ENCODE measurements at regions not wholly inside any gene's neighbourhood (a gene's known extent, or its start where the extent isn't known, plus 50 kb on each side); places are given as distances from the start of the nearest gene placed in this dataset.

GRCh38 chr3:72245183-72245811 lies 460.3 kb upstream of the PROK2 start:
- Histone ChIP-seq H3K27me3 (replicated peaks; ENCODE audit: control insufficient read depth, insufficient read depth, low read length) (no peaks in the 10 kb centered on the region), H3K36me3 (ENCODE audit: control insufficient read depth, insufficient read depth, low read length) (no peaks in the 10 kb centered on the region), H3K4me3 (replicated peaks; ENCODE audit: low read depth, low read length) (no peak overlapping the region)
- DNase-seq (ENCODE audit: extremely low read depth, insufficient read length) = no peak
- TF ChIP-seq CTCF (IDR thresholded peaks at IDR 0.05; ENCODE audit: insufficient read depth, low read length, poor library complexity, severe bottlenecking) = no peak

- no peak for TF ChIP-seq CTCF (IDR thresholded peaks at IDR 0.05; ENCODE audit: insufficient read depth, low read length, poor library complexity, severe bottlenecking)
- no peak for DNase-seq (ENCODE audit: extremely low read depth, insufficient read length)
- Histone ChIP-seq H3K27me3 (replicated peaks; ENCODE audit: control insufficient read depth, insufficient read depth, low read length) (no peaks in the 10 kb centered on the region), H3K4me3 (replicated peaks; ENCODE audit: low read depth, low read length) (no peak overlapping the region), H3K36me3 (ENCODE audit: control insufficient read depth, insufficient read depth, low read length) (no peaks in the 10 kb centered on the region)
These were observed 459.4 kb upstream of the PROK2 start for GRCh38 chr3:72244396-72244795.

- no peak for DNase-seq (ENCODE audit: extremely low read depth, insufficient read length)
- no peak for TF ChIP-seq CTCF (IDR thresholded peaks at IDR 0.05; ENCODE audit: insufficient read depth, low read length, poor library complexity, severe bottlenecking)
- H3K36me3 ChIP-seq (ENCODE audit: control insufficient read depth, insufficient read depth, low read length) = no peaks in the 10 kb centered on the region
- no peak overlapping the region for H3K4me3 ChIP-seq (replicated peaks; ENCODE audit: low read depth, low read length)
- no peaks in the 10 kb centered on the region for H3K27me3 ChIP-seq (replicated peaks; ENCODE audit: control insufficient read depth, insufficient read depth, low read length)
These were observed 457.4 kb upstream of the PROK2 start for GRCh38 chr3:72242326-72242725.

GRCh38 chr3:72241525-72241924 lies 456.6 kb upstream of the PROK2 start:
- TF ChIP-seq CTCF (IDR thresholded peaks at IDR 0.05; ENCODE audit: insufficient read depth, low read length, poor library complexity, severe bottlenecking) = no peak
- H3K4me3 ChIP-seq (replicated peaks; ENCODE audit: low read depth, low read length) = no peak overlapping the region

GRCh38 chr3:72240531-72240930 lies 455.6 kb upstream of the PROK2 start:
- Histone ChIP-seq H3K4me3 (replicated peaks; ENCODE audit: low read depth, low read length) (no peak overlapping the region), H3K36me3 (ENCODE audit: control insufficient read depth, insufficient read depth, low read length) (no peaks in the 10 kb centered on the region), H3K27me3 (replicated peaks; ENCODE audit: control insufficient read depth, insufficient read depth, low read length) (no peaks in the 10 kb centered on the region)
- DNase-seq (ENCODE audit: extremely low read depth, insufficient read length) = no peak
- no peak for TF ChIP-seq CTCF (IDR thresholded peaks at IDR 0.05; ENCODE audit: insufficient read depth, low read length, poor library complexity, severe bottlenecking)

More at GRCh38 chr3:72241525-72241924, 456.6 kb upstream of the PROK2 start:
- Histone ChIP-seq H3K36me3 (ENCODE audit: control insufficient read depth, insufficient read depth, low read length) (no peaks in the 10 kb centered on the region), H3K27me3 (replicated peaks; ENCODE audit: control insufficient read depth, insufficient read depth, low read length) (no peaks in the 10 kb centered on the region)
- no peak for DNase-seq (ENCODE audit: extremely low read depth, insufficient read length)

- no peaks in the 10 kb centered on the region for H3K27me3 ChIP-seq (replicated peaks; ENCODE audit: control insufficient read depth, insufficient read depth, low read length)
- no peak for DNase-seq (ENCODE audit: extremely low read depth, insufficient read length)
- TF ChIP-seq CTCF (IDR thresholded peaks at IDR 0.05; ENCODE audit: insufficient read depth, low read length, poor library complexity, severe bottlenecking) = no peak
- no peak overlapping the region for H3K4me3 ChIP-seq (replicated peaks; ENCODE audit: low read depth, low read length)
- H3K36me3 ChIP-seq (ENCODE audit: control insufficient read depth, insufficient read depth, low read length) = no peaks in the 10 kb centered on the region
These were observed 453.9 kb upstream of the PROK2 start for GRCh38 chr3:72238801-72239200.
